Gastroesophageal sphincter (tissue), 3 donors: ENCODE measurements at regions not wholly inside any gene's neighbourhood (a gene's known extent, or its start where the extent isn't known, plus 50 kb on each side); places are given as distances from the start of the nearest gene placed in this dataset.

Experiments used
- EP300 ChIP-seq: sonication (generic); formaldehyde crosslinking; IDR thresholded peaks from one replicate; pipeline ENCODE4 v1.6.1; 2017; ENCODE audit warnings: antibody characterized with exemption, mild to moderate bottlenecking
- TF ChIP-seq, protein P1 (sequence below), 4 experiments: fragments of 200-600 bp in 2 of 4; fragments of 450-650 bp in 2 of 4; sonication (generic) in 1 of 4; IDR thresholded peaks; one replicate each; pipeline ENCODE4 v1.5.1; 2017 to 2019; ENCODE audit warnings: antibody characterized with exemption in 4 of 4, mild to moderate bottlenecking in 2 of 4, moderate library complexity in 2 of 4

DNA sequence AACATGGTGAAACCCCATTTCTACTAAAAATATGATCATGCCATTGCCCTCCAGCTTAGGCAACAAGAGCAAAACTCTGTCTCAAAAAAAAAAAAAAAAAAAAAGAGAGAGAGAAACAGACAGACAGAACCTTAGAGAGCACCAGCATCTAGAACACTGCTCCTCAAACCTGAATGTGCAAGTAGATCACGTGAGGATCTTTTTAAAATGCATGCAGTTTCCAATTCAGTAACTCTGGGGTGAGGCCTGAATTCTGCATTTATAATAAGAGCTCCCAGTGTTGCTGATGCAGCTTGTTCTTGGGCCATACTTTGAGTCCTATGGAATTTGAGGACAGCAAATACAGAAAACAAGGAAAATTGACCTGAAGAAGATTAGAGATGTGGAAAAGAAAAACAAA is 218.3 kb downstream of the ALDH8A1 start:
- TF ChIP-seq EP300 = no peak
- TF ChIP-seq, protein P1, sequence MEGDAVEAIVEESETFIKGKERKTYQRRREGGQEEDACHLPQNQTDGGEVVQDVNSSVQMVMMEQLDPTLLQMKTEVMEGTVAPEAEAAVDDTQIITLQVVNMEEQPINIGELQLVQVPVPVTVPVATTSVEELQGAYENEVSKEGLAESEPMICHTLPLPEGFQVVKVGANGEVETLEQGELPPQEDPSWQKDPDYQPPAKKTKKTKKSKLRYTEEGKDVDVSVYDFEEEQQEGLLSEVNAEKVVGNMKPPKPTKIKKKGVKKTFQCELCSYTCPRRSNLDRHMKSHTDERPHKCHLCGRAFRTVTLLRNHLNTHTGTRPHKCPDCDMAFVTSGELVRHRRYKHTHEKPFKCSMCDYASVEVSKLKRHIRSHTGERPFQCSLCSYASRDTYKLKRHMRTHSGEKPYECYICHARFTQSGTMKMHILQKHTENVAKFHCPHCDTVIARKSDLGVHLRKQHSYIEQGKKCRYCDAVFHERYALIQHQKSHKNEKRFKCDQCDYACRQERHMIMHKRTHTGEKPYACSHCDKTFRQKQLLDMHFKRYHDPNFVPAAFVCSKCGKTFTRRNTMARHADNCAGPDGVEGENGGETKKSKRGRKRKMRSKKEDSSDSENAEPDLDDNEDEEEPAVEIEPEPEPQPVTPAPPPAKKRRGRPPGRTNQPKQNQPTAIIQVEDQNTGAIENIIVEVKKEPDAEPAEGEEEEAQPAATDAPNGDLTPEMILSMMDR (IDR thresholded peaks at IDR 0.05) = no peak
